AG04449 (cell line): ENCODE measurements at regions not wholly inside any gene's neighbourhood (a gene's known extent, or its start where the extent isn't known, plus 50 kb on each side); places are given as distances from the start of the nearest gene placed in this dataset.

Experiments used
- CTCF ChIA-PET: fragments of 350-600 bp; formaldehyde crosslinking; extraction: SDS; loops from one replicate; lab custom pipeline; 2021; ENCODE audit warnings: antibody characterized with exemption; lab: Yijun Ruan, JAX
- POLR2A ChIA-PET: fragments of 400-600, 350-600 bp; formaldehyde crosslinking; extraction: SDS; loops from one replicate; lab custom pipeline; 2020; ENCODE audit warnings: antibody characterized with exemption, inconsistent platforms; lab: Yijun Ruan, JAX
- DNase-seq: peaks from one replicate; pipeline ENCODE4 v3.0.0-alpha.2; 2010; ENCODE audit warnings: low read depth, low spot score
- H3K4me3 ChIP-seq: 2 replicates; pipeline ENCODE4 v1.5.1; 2011; ENCODE audit warnings: low read depth, mild to moderate bottlenecking, control low read depth, low read length
- TF ChIP-seq, protein P1 (sequence below): IDR thresholded peaks from one replicate; pipeline ENCODE4 v1.5.1; 2011; ENCODE audit warnings: mild to moderate bottlenecking, moderate library complexity, low read length, control low read depth, inconsistent platforms; ENCODE audit not compliant: insufficient read depth; ENCODE audit errors: missing control alignments

GRCh38 chr17:37831492-37831891 is 86.6 kb upstream of the HNF1B start:
- TF ChIP-seq, protein P1, sequence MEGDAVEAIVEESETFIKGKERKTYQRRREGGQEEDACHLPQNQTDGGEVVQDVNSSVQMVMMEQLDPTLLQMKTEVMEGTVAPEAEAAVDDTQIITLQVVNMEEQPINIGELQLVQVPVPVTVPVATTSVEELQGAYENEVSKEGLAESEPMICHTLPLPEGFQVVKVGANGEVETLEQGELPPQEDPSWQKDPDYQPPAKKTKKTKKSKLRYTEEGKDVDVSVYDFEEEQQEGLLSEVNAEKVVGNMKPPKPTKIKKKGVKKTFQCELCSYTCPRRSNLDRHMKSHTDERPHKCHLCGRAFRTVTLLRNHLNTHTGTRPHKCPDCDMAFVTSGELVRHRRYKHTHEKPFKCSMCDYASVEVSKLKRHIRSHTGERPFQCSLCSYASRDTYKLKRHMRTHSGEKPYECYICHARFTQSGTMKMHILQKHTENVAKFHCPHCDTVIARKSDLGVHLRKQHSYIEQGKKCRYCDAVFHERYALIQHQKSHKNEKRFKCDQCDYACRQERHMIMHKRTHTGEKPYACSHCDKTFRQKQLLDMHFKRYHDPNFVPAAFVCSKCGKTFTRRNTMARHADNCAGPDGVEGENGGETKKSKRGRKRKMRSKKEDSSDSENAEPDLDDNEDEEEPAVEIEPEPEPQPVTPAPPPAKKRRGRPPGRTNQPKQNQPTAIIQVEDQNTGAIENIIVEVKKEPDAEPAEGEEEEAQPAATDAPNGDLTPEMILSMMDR = no peak
- POLR2A ChIA-PET = no interaction called here

GRCh38 chr17:37830151-37830993 is 85.5 kb upstream of the HNF1B start:
- TF ChIP-seq, protein P1 = no peak
- ChIA-PET CTCF (interaction anchor here (1.1 to 2.8 kb wide), 3 partner anchors 12 to 14 kb away, joined by 4 to 8 read pairs (median 4); no protein-coding TSS in a partner anchor), POLR2A (no interaction called here)
- no peak overlapping the region for H3K4me3 ChIP-seq
- no peak for DNase-seq

More at GRCh38 chr17:37831492-37831891, 86.6 kb upstream of the HNF1B start:
- CTCF ChIA-PET = interaction anchor here (0.7 to 2.8 kb wide), 2 partner anchors 11 to 40 kb away, joined by 3 to 8 read pairs; no protein-coding TSS in a partner anchor
- no peak overlapping the region for H3K4me3 ChIP-seq
- no peak for DNase-seq

DNA sequence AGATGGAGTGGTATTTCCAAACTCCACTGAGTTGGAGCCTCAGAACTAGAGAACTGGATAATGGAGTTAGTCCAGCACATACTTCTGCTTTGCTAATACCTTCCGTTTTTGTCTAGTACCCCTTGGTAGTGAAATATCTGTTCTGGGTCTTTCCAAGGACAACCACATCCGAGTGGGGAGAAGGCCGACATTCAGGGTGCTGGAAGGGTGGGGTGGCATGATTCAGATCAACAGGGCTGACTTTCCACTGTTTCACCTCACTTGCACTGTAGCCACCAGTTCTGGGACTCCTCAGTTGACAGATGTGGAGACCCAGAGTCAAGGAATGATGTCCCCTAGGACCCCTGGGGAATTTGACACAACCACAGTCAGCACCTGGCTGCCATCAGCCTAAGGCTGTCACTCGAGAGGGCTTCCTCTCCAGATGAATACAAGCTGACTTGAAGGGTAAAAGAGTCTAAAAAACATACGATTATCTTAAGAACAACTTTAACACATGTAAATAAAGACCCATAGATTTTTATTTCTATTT is 84.8 kb upstream of the HNF1B start:
- POLR2A ChIA-PET = no interaction called here
- TF ChIP-seq, protein P1 = no peak
- CTCF ChIA-PET = interaction anchor here (1.1 kb wide), 2 partner anchors 13 to 15 kb away, joined by 4 read pairs; no protein-coding TSS in a partner anchor
- H3K4me3 ChIP-seq = no peak overlapping the region
- no peak for DNase-seq

DNA sequence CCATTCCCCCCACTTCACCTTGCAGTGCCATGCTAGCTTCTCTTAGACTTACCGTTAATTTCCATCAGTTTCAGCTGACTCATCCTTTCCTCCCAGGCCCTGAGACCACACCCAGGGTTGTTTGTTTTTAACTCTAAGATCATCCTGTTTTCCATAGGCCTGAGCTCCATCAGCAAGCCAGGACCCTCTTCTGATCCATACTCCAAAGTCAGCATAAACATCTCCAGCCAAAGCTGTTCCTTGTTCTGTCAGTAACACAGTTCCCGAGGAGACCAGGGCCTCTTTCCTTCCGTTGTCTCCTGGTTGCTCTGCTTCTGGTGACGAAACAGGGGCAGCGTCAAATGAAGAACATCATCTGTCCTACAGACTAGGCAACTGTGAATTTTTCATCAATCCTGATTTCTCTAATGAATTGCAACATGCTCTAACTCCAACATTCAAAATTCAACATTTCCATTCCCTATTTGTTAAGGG is 83.8 kb upstream of the HNF1B start:
- no peak overlapping the region for H3K4me3 ChIP-seq
- ChIA-PET CTCF (interaction anchor here (0.6 to 1.8 kb wide), 4 partner anchors 12 to 178 kb away, joined by 3 to 14 read pairs (median 6); no protein-coding TSS in a partner anchor), POLR2A (no interaction called here)
- DNase-seq = no peak
- TF ChIP-seq, protein P1 = no peak

GRCh38 chr17:37827905-37828650 is 83.2 kb upstream of the HNF1B start:
- TF ChIP-seq, protein P1 = no peak
- no peak overlapping the region for H3K4me3 ChIP-seq
- CTCF ChIA-PET = interaction anchor here (0.6 to 1.8 kb wide), 4 partner anchors 11 to 178 kb away, joined by 3 to 14 read pairs (median 6); no protein-coding TSS in a partner anchor
- DNase-seq = no peak
- POLR2A ChIA-PET = no interaction called here
